ENCODE measurements at regions not wholly inside any gene's neighbourhood (a gene's known extent, or its start where the extent isn't known, plus 50 kb on each side); places are given as distances from the start of the nearest gene placed in this dataset.

DNA sequence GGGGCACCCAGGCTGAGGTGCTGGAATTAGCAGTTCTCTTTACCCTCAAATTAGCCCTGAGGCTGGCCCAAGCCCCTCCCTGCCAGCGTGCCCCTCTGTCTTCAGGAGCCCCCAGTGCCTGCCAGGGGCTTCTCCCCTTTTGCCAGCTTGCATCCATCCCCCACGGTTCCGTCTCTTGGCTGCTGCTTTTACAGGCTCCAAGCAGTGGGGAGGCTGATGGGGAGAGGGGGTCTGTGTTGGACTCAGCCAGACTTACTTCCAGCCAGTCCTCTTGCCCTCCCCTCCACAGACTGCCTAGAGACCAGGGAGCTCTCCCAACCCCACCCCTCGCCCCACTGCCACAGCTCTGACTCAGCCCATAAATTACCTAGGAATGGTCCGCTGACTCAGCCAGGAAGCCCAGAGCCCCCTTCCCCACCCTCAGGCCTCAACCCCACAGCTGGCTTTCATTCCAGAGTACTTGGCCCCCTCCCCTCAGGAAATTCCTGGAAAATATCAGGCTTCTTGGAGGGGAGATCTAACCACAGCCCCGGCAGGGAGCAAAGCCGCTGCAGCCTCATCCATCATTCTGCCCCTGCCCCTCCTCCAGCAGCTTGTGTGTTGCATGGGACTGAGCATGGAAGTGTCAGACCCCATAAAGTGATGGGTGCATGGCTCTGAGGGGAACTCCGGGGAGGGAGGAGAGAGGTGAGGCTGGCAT lies 184.6 kb downstream of the ZFP36L2 start:
- TF ChIP-seq, protein P1, sequence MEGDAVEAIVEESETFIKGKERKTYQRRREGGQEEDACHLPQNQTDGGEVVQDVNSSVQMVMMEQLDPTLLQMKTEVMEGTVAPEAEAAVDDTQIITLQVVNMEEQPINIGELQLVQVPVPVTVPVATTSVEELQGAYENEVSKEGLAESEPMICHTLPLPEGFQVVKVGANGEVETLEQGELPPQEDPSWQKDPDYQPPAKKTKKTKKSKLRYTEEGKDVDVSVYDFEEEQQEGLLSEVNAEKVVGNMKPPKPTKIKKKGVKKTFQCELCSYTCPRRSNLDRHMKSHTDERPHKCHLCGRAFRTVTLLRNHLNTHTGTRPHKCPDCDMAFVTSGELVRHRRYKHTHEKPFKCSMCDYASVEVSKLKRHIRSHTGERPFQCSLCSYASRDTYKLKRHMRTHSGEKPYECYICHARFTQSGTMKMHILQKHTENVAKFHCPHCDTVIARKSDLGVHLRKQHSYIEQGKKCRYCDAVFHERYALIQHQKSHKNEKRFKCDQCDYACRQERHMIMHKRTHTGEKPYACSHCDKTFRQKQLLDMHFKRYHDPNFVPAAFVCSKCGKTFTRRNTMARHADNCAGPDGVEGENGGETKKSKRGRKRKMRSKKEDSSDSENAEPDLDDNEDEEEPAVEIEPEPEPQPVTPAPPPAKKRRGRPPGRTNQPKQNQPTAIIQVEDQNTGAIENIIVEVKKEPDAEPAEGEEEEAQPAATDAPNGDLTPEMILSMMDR (conservative IDR thresholded peaks at IDR 0.05) = no peak
- TF ChIP-seq ZFX (IDR thresholded peaks at IDR 0.05) = no peak
